CD14-positive monocyte (primary cell): ENCODE measurements at regions not wholly inside any gene's neighbourhood (a gene's known extent, or its start where the extent isn't known, plus 50 kb on each side); places are given as distances from the start of the nearest gene placed in this dataset.
A peak's percentile ranks its signal among the peaks of the same experiment; 100 is the strongest.

ENCODE experiments used
- DNase-seq, 3 donors: peaks; one replicate each; pipeline ENCODE4 v3.0.0-alpha.2; 2011 to 2022
- H2AFZ ChIP-seq: 2 replicates; pipeline ENCODE4 v1.6.0; 2012; ENCODE audit warnings: mild to moderate bottlenecking, low read depth, low read length, inconsistent platforms; ENCODE audit not compliant: insufficient read depth, poor library complexity, severe bottlenecking
- H3K27ac ChIP-seq, 2 donors: 1 replicate in 1 of 2; 2 replicates in 1 of 2; pipeline ENCODE4 v1.5.1; 2012 to 2013; ENCODE audit warnings: low read length in 2 of 2, control low read depth in 1 of 2, inconsistent platforms in 1 of 2, low read depth in 1 of 2, mild to moderate bottlenecking in 1 of 2
- H3K27me3 ChIP-seq, 2 donors: one replicate each; pipeline versions ENCODE4 v1.6.0 to v1.6.1; 2011 to 2013; ENCODE audit warnings: low read length in 2 of 2; ENCODE audit not compliant: control insufficient read depth in 2 of 2, insufficient read depth in 2 of 2
- H3K36me3 ChIP-seq, 2 donors: replicated peaks in 1 of 2; 1 replicate in 1 of 2; 2 replicates in 1 of 2; pipeline versions ENCODE4 v1.5.1 to v1.6.1; 2012 to 2013; ENCODE audit warnings: low read length in 2 of 2, control low read depth in 1 of 2, inconsistent platforms in 1 of 2, mild to moderate bottlenecking in 1 of 2; ENCODE audit not compliant: insufficient read depth in 2 of 2, control insufficient read depth in 1 of 2
- H3K4me1 ChIP-seq, 2 donors: 1 replicate in 1 of 2; 2 replicates in 1 of 2; pipeline versions ENCODE4 v1.5.1 to v1.6.1; 2012 to 2013; ENCODE audit warnings: low read length in 2 of 2, control low read depth in 1 of 2, inconsistent platforms in 1 of 2, mild to moderate bottlenecking in 1 of 2, moderate library complexity in 1 of 2; ENCODE audit not compliant: insufficient read depth in 2 of 2, control insufficient read depth in 1 of 2
- H3K4me2 ChIP-seq: replicated peaks from 2 replicates; pipeline ENCODE3; 2012; ENCODE audit warnings: low read length, moderate library complexity, mild to moderate bottlenecking; ENCODE audit not compliant: poor library complexity, severe bottlenecking; ENCODE audit errors: extremely low read depth
- H3K4me3 ChIP-seq, 3 experiments: fragments of 200-600 bp in 1 of 3; sonication (generic) in 1 of 3; replicated peaks in 1 of 3; 1 replicate in 2 of 3; 2 replicates in 1 of 3; pipeline ENCODE4 v1.5.1; 2011 to 2013; ENCODE audit warnings: low read length in 3 of 3, mild to moderate bottlenecking in 3 of 3, control low read depth in 2 of 3, low read depth in 2 of 3, inconsistent platforms in 1 of 3, moderate library complexity in 1 of 3
- H3K79me2 ChIP-seq: 2 replicates; pipeline ENCODE4 v1.6.0; 2012; ENCODE audit warnings: mild to moderate bottlenecking, control low read depth, inconsistent platforms, low read length, moderate library complexity; ENCODE audit not compliant: insufficient read depth
- H3K9ac ChIP-seq: 2 replicates; pipeline ENCODE4 v1.6.0; 2017; ENCODE audit warnings: low read length, mild to moderate bottlenecking; ENCODE audit not compliant: insufficient read depth, poor library complexity, severe bottlenecking
- H3K9me3 ChIP-seq, 2 donors: replicated peaks in 1 of 2; 1 replicate in 1 of 2; 2 replicates in 1 of 2; pipeline versions ENCODE4 v1.5.1 to v1.6.1; 2012 to 2013; ENCODE audit warnings: low read length in 2 of 2, control low read depth in 1 of 2; ENCODE audit not compliant: control insufficient read depth in 1 of 2, insufficient read depth in 1 of 2
- H4K20me1 ChIP-seq: 2 replicates; pipeline ENCODE4 v1.6.0; 2012; ENCODE audit warnings: mild to moderate bottlenecking, low read length, control low read depth, moderate library complexity; ENCODE audit not compliant: insufficient read depth
- H3K27ac Mint-ChIP-seq, 7 donors: one replicate each; pipeline ENCODE4 v1.8.0; 2020; ENCODE audit warnings: mild to moderate bottlenecking in 7 of 7, mixed read lengths in 7 of 7, moderate library complexity in 6 of 7, inconsistent platforms in 2 of 7
- H3K27me3 Mint-ChIP-seq, 3 donors: one replicate each; pipeline ENCODE4 v1.8.0; 2021 to 2022; ENCODE audit warnings: low read depth in 3 of 3, mild to moderate bottlenecking in 3 of 3, mixed read lengths in 3 of 3, moderate library complexity in 3 of 3, inconsistent platforms in 1 of 3
- H3K36me3 Mint-ChIP-seq, 2 donors: one replicate each; pipeline ENCODE4 v1.8.0; 2020; ENCODE audit warnings: mixed read lengths in 2 of 2, inconsistent platforms in 1 of 2, mild to moderate bottlenecking in 1 of 2
- H3K4me1 Mint-ChIP-seq: one replicate; pipeline ENCODE4 v1.8.0; 2020; ENCODE audit warnings: mild to moderate bottlenecking, mixed read lengths
- H3K4me3 Mint-ChIP-seq, 2 donors: one replicate each; pipeline ENCODE4 v1.8.0; 2020; ENCODE audit warnings: mild to moderate bottlenecking in 2 of 2, mixed read lengths in 2 of 2, moderate library complexity in 1 of 2
- H3K9me3 Mint-ChIP-seq, 7 donors: one replicate each; pipeline ENCODE4 v1.8.0; 2020 to 2022; ENCODE audit warnings: mixed read lengths in 7 of 7, mild to moderate bottlenecking in 6 of 7, moderate library complexity in 6 of 7, inconsistent platforms in 2 of 7
- CTCF ChIP-seq: fragments of 200-600 bp; IDR thresholded peaks from one replicate; pipeline ENCODE4 v1.8.0; 2022; ENCODE audit warnings: antibody characterized with exemption, mild to moderate bottlenecking
- WGBS: methylation state at CpG from one replicate; pipeline ENCODE4 v1.1.5; 2013; ENCODE audit warnings: missing lambda C conversion rate; ENCODE audit not compliant: insufficient coverage; 5-methylcytosine and 5-hydroxymethylcytosine counted together
- intact Hi-C, 2 donors: fragments of 100-400 bp; cut with micrococcal nuclease; formaldehyde crosslinking; loops; one replicate each; pipeline versions ENCODE4 v1.15.0 to v1.15.1; 2023

GRCh38 chr5:135139381-135140134, 105.5 kb upstream of the PITX1 start:
- Histone ChIP-seq H3K4me1 (peaks cover 47 to 52% of the 10 kb centered on the region in 2 donors), H3K9ac (no peak overlapping the region), H3K4me2 (peak overlapping the region; percentile 38), H2AFZ (no peak overlapping the region), H3K79me2 (no peaks in the 10 kb centered on the region), H4K20me1 (no peaks in the 10 kb centered on the region), H3K36me3 (no peaks in the 10 kb centered on the region), H3K4me3 (peak overlapping the region in 1 of 3 experiments; percentile 31), H3K9me3 (no peaks in the 10 kb centered on the region), H3K27me3 (peaks cover 0 to 2% of the 10 kb centered on the region in 2 donors), H3K27ac (peak overlapping the region; percentile 81 to 84)
- WGBS: 59% methylated on average over 11 of the region's 12 CpGs
- no peak for TF ChIP-seq CTCF
- Mint-ChIP-seq H3K9me3 (peaks cover 0 to 5% (median 2%) of the 10 kb centered on the region in 7 donors), H3K27me3 (peaks cover 6 to 12% (median 7%) of the 10 kb centered on the region in 3 donors), H3K36me3 (no peaks in the 10 kb centered on the region), H3K4me1 (peaks cover 42% of the 10 kb centered on the region), H3K27ac (peak overlapping the region; percentile 70 to 98 (median 93)), H3K4me3 (peak overlapping the region in 1 of 2 donors; percentile 62)
- DNase-seq: peak; percentile 76 to 89 (median 78)
- intact Hi-C loops: no loop called here

GRCh38 chr5:135138116-135138850, 104.3 kb upstream of the PITX1 start:
- no peak overlapping the region for H3K4me2 ChIP-seq
- H3K4me1 ChIP-seq: peaks cover 59 to 65% of the 10 kb centered on the region in 2 donors
- no peaks in the 10 kb centered on the region for H4K20me1 ChIP-seq
- no peaks in the 10 kb centered on the region for H3K9me3 ChIP-seq
- no peak overlapping the region for H2AFZ ChIP-seq
- Mint-ChIP-seq H3K4me1 (peaks cover 53% of the 10 kb centered on the region), H3K27ac (peak overlapping the region in 1 of 7 donors; percentile 54), H3K4me3 (no peak overlapping the region), H3K9me3 (peaks cover 0 to 3% (median 2%) of the 10 kb centered on the region in 7 donors), H3K36me3 (no peaks in the 10 kb centered on the region), H3K27me3 (peaks cover 8 to 16% (median 14%) of the 10 kb centered on the region in 3 donors)
- H3K9ac ChIP-seq: no peak overlapping the region
- no peaks in the 10 kb centered on the region for H3K79me2 ChIP-seq
- no peaks in the 10 kb centered on the region for H3K36me3 ChIP-seq
- peaks cover 0 to 2% of the 10 kb centered on the region in 2 donors for H3K27me3 ChIP-seq
- H3K4me3 ChIP-seq: no peak overlapping the region
- H3K27ac ChIP-seq: no peak overlapping the region
- no peak for TF ChIP-seq CTCF
- no peak for DNase-seq
- 100% methylated on average over 3 of the region's 4 CpGs for WGBS
- intact Hi-C loops: no loop called here
